ENCODE measurements at regions not wholly inside any gene's neighbourhood (a gene's known extent, or its start where the extent isn't known, plus 50 kb on each side); places are given as distances from the start of the nearest gene placed in this dataset.
"Not testable (repeated sequence)": the region's sequence is repeated elsewhere in the genome, so short reads cannot be mapped to it uniquely, and the experiment has no call there.

GRCh38 chr10:65033957-65034356, 1512.8 kb downstream of the REEP3 start:
- DNase-seq (ENCODE audit: low read depth): no peak

GRCh38 chr10:65040796-65041195, 1519.6 kb downstream of the REEP3 start:
- no peak for DNase-seq (ENCODE audit: low read depth)

- DNase-seq (ENCODE audit: low read depth): no peak
These were observed 1520.1 kb downstream of the REEP3 start for GRCh38 chr10:65041307-65041706.

- no peak for DNase-seq (ENCODE audit: low read depth)
These were observed 1521.3 kb downstream of the REEP3 start for GRCh38 chr10:65042496-65042895.

GRCh38 chr10:65046831-65047230, 1525.6 kb downstream of the REEP3 start:
- DNase-seq (ENCODE audit: low read depth): no peak

GRCh38 chr10:65052111-65052510, 1530.9 kb downstream of the REEP3 start:
- not testable (repeated sequence) for DNase-seq (ENCODE audit: low read depth)

GRCh38 chr10:65053397-65053796, 1532.2 kb downstream of the REEP3 start:
- not testable (repeated sequence) for DNase-seq (ENCODE audit: low read depth)

GRCh38 chr10:65053831-65054351, 1532.7 kb downstream of the REEP3 start:
- not testable (repeated sequence) for DNase-seq (ENCODE audit: low read depth)

- not testable (repeated sequence) for DNase-seq (ENCODE audit: low read depth)
These were observed 1533.5 kb downstream of the REEP3 start for GRCh38 chr10:65054701-65055100.

- no peak for DNase-seq (ENCODE audit: low read depth)
These were observed 1544.1 kb downstream of the REEP3 start for GRCh38 chr10:65065278-65065677.

GRCh38 chr10:65083222-65083621, 1562.0 kb downstream of the REEP3 start:
- no peak for DNase-seq (ENCODE audit: low read depth)

GRCh38 chr10:65090991-65091390, 1569.8 kb downstream of the REEP3 start:
- no peak for DNase-seq (ENCODE audit: low read depth)

GRCh38 chr10:65100146-65100545, 1578.9 kb downstream of the REEP3 start:
- DNase-seq (ENCODE audit: low read depth): no peak

- not testable (repeated sequence) for DNase-seq (ENCODE audit: low read depth)
These were observed 1579.7 kb downstream of the REEP3 start for GRCh38 chr10:65100881-65101280.

- no peak for DNase-seq (ENCODE audit: low read depth)
These were observed 1588.8 kb downstream of the REEP3 start for GRCh38 chr10:65110009-65110408.

GRCh38 chr10:65111059-65111458, 1589.9 kb downstream of the REEP3 start:
- not testable (repeated sequence) for DNase-seq (ENCODE audit: low read depth)

- no peak for DNase-seq (ENCODE audit: low read depth)
These were observed 1591.4 kb downstream of the REEP3 start for GRCh38 chr10:65112573-65112972.

- DNase-seq (ENCODE audit: low read depth): no peak
These were observed 1601.9 kb downstream of the REEP3 start for GRCh38 chr10:65123120-65123519.

GRCh38 chr10:65125212-65125611, 1604.0 kb downstream of the REEP3 start:
- no peak for DNase-seq (ENCODE audit: low read depth)

- DNase-seq (ENCODE audit: low read depth): no peak
These were observed 1605.1 kb downstream of the REEP3 start for GRCh38 chr10:65126288-65126687.

- no peak for DNase-seq (ENCODE audit: low read depth)
These were observed 1607.1 kb downstream of the REEP3 start for GRCh38 chr10:65128277-65128676.

GRCh38 chr10:65130162-65130758, 1609.1 kb downstream of the REEP3 start:
- no peak for DNase-seq (ENCODE audit: low read depth)

- no peak for DNase-seq (ENCODE audit: low read depth)
These were observed 1612.5 kb downstream of the REEP3 start for GRCh38 chr10:65133652-65134051.

- no peak for DNase-seq (ENCODE audit: low read depth)
These were observed 1614.3 kb downstream of the REEP3 start for GRCh38 chr10:65135508-65135907.
